Posterior cingulate gyrus (tissue), 11 donors: ENCODE measurements at regions not wholly inside any gene's neighbourhood (a gene's known extent, or its start where the extent isn't known, plus 50 kb on each side); places are given as distances from the start of the nearest gene placed in this dataset.

ENCODE experiments used
- DNase-seq, 10 donors: peaks; one replicate each; pipeline versions ENCODE4 v3.0.0 to v3.0.0-alpha.2; 2020 to 2021; ENCODE audit warnings: mixed read lengths in 3 of 10
- intact Hi-C: fragments of 100-400 bp; cut with DNase I; formaldehyde crosslinking; loops from one replicate; pipeline ENCODE4 v1.15.1; 2023

DNA sequence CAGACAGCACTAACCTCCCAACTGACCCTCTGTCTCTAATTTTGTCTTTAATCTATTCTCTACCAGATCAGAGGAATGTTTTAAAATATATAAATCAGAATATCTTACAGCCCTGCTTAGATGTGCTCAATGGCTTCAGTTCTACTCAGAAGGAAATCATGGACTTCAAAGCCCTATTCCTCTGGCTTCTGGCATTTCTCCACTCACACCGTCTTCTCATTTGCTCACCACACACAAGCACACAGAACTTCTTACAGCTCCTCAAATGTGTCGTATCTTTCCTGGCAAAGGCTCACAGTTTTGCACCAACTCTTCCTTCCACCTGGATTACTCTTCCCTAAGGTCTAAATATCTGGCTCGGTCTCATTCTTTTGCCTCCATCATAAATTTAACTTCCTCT is 71.6 kb upstream of the NUDT7 start:
- intact Hi-C loops = no loop called here
- no peak for DNase-seq

DNA sequence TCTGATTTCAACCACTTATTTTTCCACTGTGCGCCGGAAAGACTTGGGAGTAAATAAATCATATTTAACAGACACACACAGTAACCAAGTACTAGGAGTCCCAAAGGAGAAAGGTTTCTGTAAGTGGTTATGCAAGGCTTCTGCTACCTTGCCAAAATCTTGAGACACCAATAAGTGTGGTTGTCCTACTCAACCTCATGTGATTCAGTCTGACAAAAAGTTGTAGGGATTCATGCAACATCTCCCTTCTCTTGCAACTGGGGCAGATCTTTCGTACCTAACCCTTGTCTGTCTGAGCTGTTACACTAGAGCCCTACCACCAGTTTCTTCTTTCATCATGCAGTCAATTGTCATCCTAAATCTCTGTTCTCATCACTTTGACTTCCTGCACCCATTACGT is 69.9 kb upstream of the NUDT7 start:
- no peak for DNase-seq
- intact Hi-C loops = no loop called here

DNA sequence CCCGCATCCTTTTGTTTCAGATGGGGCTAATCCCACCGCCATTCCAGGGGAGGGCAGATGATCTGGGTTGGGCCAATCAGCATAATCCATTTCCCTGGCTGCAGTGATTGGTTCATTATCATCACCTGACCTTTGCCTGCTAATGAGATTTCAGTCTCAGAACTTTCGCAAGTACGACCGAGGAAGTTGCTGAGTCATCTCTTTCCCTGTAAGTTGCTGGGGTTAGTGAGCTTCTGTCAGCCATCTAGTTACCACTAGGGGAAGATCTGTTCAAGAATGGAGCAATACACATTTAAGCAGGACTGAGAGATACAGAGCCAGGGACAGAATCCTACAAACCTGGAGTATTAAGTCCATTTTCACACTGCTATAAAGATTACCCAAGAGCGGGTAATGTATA is 65.3 kb upstream of the NUDT7 start:
- intact Hi-C loops = no loop called here
- no peak for DNase-seq

DNA sequence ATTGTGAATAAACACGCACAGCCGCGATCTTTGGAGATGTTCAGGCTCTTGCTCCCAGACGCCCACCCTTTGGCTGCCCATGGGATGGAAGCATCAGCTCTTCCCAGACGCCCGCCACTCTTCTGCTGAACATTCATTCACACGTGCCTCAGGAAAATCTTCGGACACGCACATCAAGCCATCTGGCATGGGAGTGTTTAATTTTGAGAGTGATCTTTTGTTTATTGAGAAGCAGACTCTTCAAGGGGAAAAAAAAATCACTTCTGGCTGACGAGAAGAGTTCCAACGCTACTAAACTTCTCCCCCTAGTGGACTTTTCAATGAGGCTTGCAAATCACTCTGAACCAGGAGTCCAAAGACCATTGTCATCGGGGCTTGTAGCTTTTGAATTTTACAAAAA is 62.0 kb upstream of the NUDT7 start:
- intact Hi-C loops = loop anchor here (2.0 kb wide), 1 partner anchor 424 kb away; no protein-coding TSS in a partner anchor
- no peak for DNase-seq

DNA sequence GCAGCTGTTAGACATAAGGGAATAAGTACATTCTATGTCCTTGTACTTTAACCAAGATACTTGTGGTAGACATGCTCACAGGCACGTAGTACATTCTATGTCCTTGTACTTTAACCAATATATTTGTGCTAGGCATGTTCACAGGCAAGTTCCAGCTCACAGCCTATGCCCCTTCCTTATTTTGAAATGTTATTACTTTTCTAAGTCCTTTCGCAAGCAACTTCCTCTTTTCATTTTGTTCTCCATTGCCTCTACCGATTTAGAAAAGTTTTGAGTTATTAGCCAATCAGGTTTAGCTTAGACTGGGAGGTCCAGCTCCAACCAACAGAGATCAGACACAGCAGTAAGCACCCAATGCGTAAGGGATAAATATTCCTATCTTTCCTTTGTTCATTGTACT is 60.1 kb upstream of the NUDT7 start:
- intact Hi-C loops = no loop called here
- DNase-seq = no peak

DNA sequence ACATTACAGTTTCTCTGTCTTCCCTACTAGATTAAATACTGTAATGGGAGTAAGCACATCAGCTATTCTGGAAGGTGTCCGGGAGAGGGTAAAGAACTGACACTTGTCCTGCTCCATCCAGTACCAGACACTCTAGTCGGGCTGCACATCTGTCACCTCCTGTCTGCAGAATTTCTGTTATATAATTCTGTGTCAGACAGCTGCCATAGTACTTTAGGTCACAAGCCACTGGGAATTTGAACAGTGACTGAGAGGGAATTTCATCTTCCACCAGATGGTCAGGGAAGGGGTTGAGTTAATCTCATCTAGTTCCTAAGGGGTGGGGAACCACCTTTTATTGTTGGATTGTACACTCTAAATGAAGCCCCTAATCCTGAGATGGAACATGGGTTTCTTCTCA is 58.6 kb upstream of the NUDT7 start:
- intact Hi-C loops = no loop called here
- DNase-seq = no peak

DNA sequence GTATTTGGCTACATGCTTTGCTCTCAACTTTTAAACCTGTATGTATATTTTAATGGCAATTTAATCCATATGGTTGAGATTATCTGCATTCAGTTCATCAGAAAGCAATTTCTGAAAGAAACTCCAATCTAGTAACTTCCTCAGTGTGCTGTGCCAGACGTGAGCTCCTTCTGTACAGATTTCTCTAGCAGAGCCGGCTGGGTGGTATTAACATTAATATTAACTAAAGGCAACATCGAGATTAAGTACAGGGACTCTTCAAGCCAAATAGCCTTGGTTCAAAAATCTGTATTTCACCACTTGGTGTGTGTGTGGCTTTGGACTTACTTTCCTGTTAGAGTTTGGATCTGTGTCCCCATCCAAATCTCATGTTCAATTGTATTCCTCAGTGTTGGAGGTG is 55.5 kb upstream of the NUDT7 start:
- intact Hi-C loops = no loop called here
- no peak for DNase-seq

DNA sequence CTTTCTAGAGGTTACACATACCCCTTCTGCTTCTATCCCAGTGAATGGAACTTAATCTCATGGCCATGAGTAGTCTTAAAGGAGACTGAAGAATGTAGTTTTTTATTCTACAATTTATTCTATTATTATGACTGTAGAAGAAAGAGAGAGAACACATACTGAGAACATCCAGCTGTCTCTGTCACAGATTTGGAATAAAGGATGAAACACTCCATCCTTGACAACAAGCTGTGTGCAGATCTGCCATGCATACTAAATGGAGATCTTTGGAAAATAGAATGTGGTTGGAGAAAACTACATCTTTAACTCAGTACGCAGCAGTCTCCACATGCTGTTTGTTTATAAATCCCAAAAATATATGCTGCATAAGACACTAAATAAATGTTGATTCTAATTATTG is 54.1 kb upstream of the NUDT7 start:
- intact Hi-C loops = no loop called here
- DNase-seq = no peak

DNA sequence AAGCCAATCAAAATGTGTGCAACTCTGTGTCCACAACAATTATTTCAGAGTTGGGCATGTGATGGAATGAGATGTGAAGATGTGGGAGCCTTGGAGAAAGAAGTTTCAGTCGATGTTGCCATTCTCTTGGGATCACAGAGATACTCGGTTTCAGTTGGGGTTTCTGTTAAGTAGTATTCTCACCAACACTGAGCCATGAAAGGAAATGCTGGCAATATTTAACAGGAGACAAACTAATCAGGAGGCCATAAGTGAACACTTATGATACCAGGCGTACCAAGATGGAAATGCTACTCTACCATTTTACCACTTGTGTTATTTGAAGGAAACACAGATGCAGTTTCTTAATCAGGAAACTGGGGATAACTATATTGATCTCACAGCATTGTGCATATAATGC is 53.3 kb upstream of the NUDT7 start:
- no peak for DNase-seq
- intact Hi-C loops = no loop called here
